PC-9 (cell line): ENCODE measurements at regions not wholly inside any gene's neighbourhood (a gene's known extent, or its start where the extent isn't known, plus 50 kb on each side); places are given as distances from the start of the nearest gene placed in this dataset.

ENCODE experiments used
- CTCF ChIP-seq: fragments of 200-600 bp; sonication (generic); conservative IDR thresholded peaks from 2 replicates; pipeline ENCODE4 v1.6.1; 2017; ENCODE audit warnings: mixed run types, antibody characterized with exemption, mild to moderate bottlenecking, moderate library complexity
- EZH2 ChIP-seq: fragments of 200-600 bp; sonication (generic); IDR thresholded peaks from 2 replicates; pipeline ENCODE4 v1.8.0; 2017; ENCODE audit warnings: antibody characterized with exemption, low read depth

DNA sequence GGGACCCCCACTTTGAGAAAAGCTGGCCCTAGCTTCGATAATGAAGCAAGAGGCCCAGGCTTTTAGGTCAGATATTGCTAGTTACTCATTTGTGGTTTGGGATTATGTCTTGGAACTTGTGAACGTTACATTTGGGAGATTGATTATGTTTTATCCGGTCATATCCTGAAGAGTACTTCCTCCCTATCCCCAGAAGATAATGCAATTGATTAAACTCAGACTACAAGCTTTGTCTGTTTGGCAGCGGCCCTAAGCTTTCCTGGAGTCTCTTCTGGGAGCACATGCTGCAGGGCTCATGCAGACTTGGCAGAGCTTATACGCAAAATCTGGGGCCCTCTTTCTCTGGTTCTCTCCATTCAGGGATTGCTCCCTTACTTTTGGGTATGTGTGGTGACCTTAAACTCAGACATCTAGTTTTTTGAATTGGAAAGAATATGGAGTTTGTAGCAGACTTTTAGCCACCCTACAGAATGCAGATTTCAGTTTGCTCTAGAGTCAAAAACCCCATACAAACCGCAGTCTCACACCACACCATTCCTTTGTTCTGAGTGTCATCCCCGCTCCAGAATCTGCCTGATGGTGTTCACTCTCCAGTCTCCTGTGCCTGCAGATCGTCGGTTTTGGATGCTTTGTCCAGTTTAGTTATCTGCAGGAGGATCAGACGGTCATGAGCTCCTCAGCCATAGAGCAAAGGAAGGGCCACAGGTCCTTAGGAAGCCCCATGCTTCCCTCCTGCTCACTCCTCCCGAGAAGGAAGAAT is 449.5 kb upstream of the TRPC7 start:
- TF ChIP-seq CTCF = no peak
- no peak for TF ChIP-seq EZH2
